Keratinocyte (primary cell): ENCODE measurements at regions not wholly inside any gene's neighbourhood (a gene's known extent, or its start where the extent isn't known, plus 50 kb on each side); places are given as distances from the start of the nearest gene placed in this dataset.
A peak's percentile ranks its signal among the peaks of the same experiment; 100 is the strongest.

Source experiments
- DNase-seq: peaks from one replicate; pipeline ENCODE4 v3.0.0-alpha.2; 2011; ENCODE audit warnings: low read depth, missing footprints, low spot score
- FAIRE-seq: peaks from 2 replicates; lab custom pipeline; 2011; peaks lifted over from hg19 to GRCh38; lab: Jason Lieb, UNC
- H2AFZ ChIP-seq: 2 replicates; pipeline ENCODE4 v1.6.0; 2012; ENCODE audit warnings: low read length, control low read depth, inconsistent platforms; ENCODE audit not compliant: control insufficient read depth
- H3K27ac ChIP-seq: 2 replicates; pipeline ENCODE4 v1.5.1; 2011; ENCODE audit warnings: low read length; ENCODE audit not compliant: control insufficient read depth, insufficient read depth
- H3K27me3 ChIP-seq: 3 replicates; pipeline ENCODE4 v1.6.0; 2011; ENCODE audit warnings: low read length; ENCODE audit not compliant: control insufficient read depth, insufficient read depth; ENCODE audit errors: extremely low read depth
- H3K36me3 ChIP-seq, 2 experiments: 2 replicates in 1 of 2; 3 replicates in 1 of 2; pipeline ENCODE4 v1.5.1; 2011; ENCODE audit warnings: low read length in 2 of 2, mild to moderate bottlenecking in 1 of 2; ENCODE audit not compliant: control insufficient read depth in 2 of 2, insufficient read depth in 2 of 2; ENCODE audit errors: extremely low read depth in 1 of 2
- H3K4me1 ChIP-seq: 3 replicates; pipeline ENCODE4 v1.5.1; 2011; ENCODE audit warnings: low read length; ENCODE audit not compliant: control insufficient read depth, insufficient read depth; ENCODE audit errors: extremely low read depth
- H3K4me2 ChIP-seq: 3 replicates; pipeline ENCODE4 v1.6.0; 2011; ENCODE audit warnings: low read depth, low read length; ENCODE audit not compliant: control insufficient read depth, insufficient read depth; ENCODE audit errors: extremely low read depth
- H3K4me3 ChIP-seq, 3 experiments: fragments of 200-600 bp in 1 of 3; sonication (generic) in 1 of 3; 2 replicates in 2 of 3; 3 replicates in 1 of 3; pipeline ENCODE4 v1.5.1; 2011 to 2016; ENCODE audit warnings: low read length in 3 of 3, mild to moderate bottlenecking in 3 of 3, control low read depth in 2 of 3, inconsistent platforms in 1 of 3, low read depth in 1 of 3, mixed read lengths in 1 of 3, mixed run types in 1 of 3, moderate library complexity in 1 of 3; ENCODE audit not compliant: control insufficient read depth in 2 of 3, insufficient read depth in 2 of 3; ENCODE audit errors: extremely low read depth in 1 of 3
- H3K79me2 ChIP-seq: 2 replicates; pipeline ENCODE4 v1.6.0; 2012; ENCODE audit warnings: low read length; ENCODE audit not compliant: control insufficient read depth, insufficient read depth
- H3K9ac ChIP-seq: 3 replicates; pipeline ENCODE4 v1.6.0; 2011; ENCODE audit warnings: low read length; ENCODE audit not compliant: control insufficient read depth, insufficient read depth; ENCODE audit errors: extremely low read depth
- H3K9me1 ChIP-seq: 3 replicates; pipeline ENCODE4 v1.6.0; 2011; ENCODE audit warnings: low read length; ENCODE audit not compliant: control insufficient read depth, insufficient read depth; ENCODE audit errors: extremely low read depth
- H3K9me3 ChIP-seq: 2 replicates; pipeline ENCODE4 v1.5.1; 2012; ENCODE audit warnings: low read depth, low read length; ENCODE audit not compliant: control insufficient read depth
- H4K20me1 ChIP-seq: 3 replicates; pipeline ENCODE4 v1.6.0; 2011; ENCODE audit warnings: low read length; ENCODE audit not compliant: control insufficient read depth, insufficient read depth; ENCODE audit errors: extremely low read depth
- EZH2 ChIP-seq: IDR thresholded peaks from one replicate; pipeline ENCODE4 v1.6.1; 2012; ENCODE audit warnings: inconsistent platforms, mild to moderate bottlenecking, low read length, moderate library complexity
- dilution Hi-C: fragments of 300-500 bp; cut with MboI; formaldehyde crosslinking; loops from one replicate; pipeline ENCODE4 v1.7.0; 2020; ENCODE audit warnings: low sequenced_read_pairs; ENCODE audit not compliant: extremely low pct_ligation_motif_present
- TF ChIP-seq, protein P1 (sequence below), 3 experiments: IDR thresholded peaks in 1 of 3; conservative IDR thresholded peaks in 1 of 3; optimal IDR thresholded peaks in 1 of 3; 2 replicates in 2 of 3; 3 replicates in 1 of 3; pipeline versions ENCODE3 to v1.5.1; 2011; ENCODE audit warnings: low read length in 3 of 3, mild to moderate bottlenecking in 3 of 3, moderate library complexity in 2 of 3, control low read depth in 1 of 3, inconsistent platforms in 1 of 3; ENCODE audit not compliant: insufficient read depth in 2 of 3; ENCODE audit errors: extremely low read depth in 1 of 3

DNA sequence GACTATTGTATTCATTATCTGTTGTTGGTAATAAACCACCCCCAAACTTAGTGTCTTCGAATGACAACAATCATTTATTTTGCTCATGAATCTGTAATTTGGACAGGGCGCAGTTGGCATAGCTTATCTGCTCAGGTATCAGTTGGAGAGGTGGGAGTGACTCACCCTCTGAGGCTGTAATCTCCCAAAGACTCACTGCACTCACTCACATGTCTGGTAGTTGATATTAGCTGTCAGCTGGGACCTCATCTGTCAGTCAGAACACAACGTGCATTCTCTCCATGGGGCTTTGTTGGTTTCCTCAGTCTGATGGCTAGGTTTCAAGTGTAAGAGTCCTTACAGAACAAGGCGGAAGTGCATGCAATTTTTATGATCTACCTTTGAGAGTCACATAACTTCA is 183.5 kb upstream of the PRNP start:
- Histone ChIP-seq H3K9me1 (no peaks in the 10 kb centered on the region), H3K27ac (no peak overlapping the region), H3K4me3 (no peak overlapping the region), H3K27me3 (no peaks in the 10 kb centered on the region), H3K79me2 (no peaks in the 10 kb centered on the region), H3K9me3 (no peaks in the 10 kb centered on the region), H3K4me1 (peaks cover 7% of the 10 kb centered on the region), H3K4me2 (no peak overlapping the region), H4K20me1 (no peaks in the 10 kb centered on the region), H3K9ac (no peak overlapping the region), H3K36me3 (no peaks in the 10 kb centered on the region), H2AFZ (no peak overlapping the region)
- dilution Hi-C loops, result no loop called here
- TF ChIP-seq, protein P1, sequence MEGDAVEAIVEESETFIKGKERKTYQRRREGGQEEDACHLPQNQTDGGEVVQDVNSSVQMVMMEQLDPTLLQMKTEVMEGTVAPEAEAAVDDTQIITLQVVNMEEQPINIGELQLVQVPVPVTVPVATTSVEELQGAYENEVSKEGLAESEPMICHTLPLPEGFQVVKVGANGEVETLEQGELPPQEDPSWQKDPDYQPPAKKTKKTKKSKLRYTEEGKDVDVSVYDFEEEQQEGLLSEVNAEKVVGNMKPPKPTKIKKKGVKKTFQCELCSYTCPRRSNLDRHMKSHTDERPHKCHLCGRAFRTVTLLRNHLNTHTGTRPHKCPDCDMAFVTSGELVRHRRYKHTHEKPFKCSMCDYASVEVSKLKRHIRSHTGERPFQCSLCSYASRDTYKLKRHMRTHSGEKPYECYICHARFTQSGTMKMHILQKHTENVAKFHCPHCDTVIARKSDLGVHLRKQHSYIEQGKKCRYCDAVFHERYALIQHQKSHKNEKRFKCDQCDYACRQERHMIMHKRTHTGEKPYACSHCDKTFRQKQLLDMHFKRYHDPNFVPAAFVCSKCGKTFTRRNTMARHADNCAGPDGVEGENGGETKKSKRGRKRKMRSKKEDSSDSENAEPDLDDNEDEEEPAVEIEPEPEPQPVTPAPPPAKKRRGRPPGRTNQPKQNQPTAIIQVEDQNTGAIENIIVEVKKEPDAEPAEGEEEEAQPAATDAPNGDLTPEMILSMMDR (optimal IDR thresholded peaks at IDR 0.05 in 1 of 3, IDR thresholded peaks at IDR 0.05 in 1 of 3, conservative IDR thresholded peaks at IDR 0.05 in 1 of 3; ENCODE audit: extremely low read depth in 1 of 3, insufficient read depth in 2 of 3, low read length in 3 of 3), result no peak
- no peak for TF ChIP-seq EZH2
- FAIRE-seq (peak; percentile 5), DNase-seq (no peak)

DNA sequence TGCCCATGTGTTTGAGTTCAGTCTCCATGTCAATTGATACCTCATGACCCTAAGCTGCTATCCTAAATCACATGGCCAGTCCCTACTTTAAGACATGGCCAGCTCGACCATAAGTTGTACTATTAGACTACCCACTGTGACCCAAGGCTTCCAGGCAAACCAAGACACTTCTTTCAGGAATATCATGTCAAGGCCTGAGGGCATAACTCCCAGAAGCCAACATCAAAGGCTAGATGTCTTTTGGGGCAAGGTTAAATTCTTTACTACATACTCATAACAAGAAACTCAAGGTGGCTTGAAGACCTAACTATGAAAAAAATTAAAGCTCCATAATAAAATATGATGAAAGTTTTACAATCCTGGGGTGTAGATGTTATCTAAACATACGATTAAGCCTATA is 192.9 kb upstream of the PRNP start:
- dilution Hi-C loops, result no loop called here
- Histone ChIP-seq H3K4me2 (no peak overlapping the region), H3K36me3 (no peaks in the 10 kb centered on the region), H3K79me2 (no peaks in the 10 kb centered on the region), H3K4me1 (peaks cover 16% of the 10 kb centered on the region), H3K9ac (no peak overlapping the region), H4K20me1 (no peaks in the 10 kb centered on the region), H3K27me3 (no peaks in the 10 kb centered on the region), H3K27ac (no peak overlapping the region), H3K9me1 (no peaks in the 10 kb centered on the region), H3K4me3 (no peak overlapping the region), H2AFZ (no peak overlapping the region), H3K9me3 (no peaks in the 10 kb centered on the region)
- FAIRE-seq (peak; percentile 73), DNase-seq (no peak)
- TF ChIP-seq, protein P1 (optimal IDR thresholded peaks at IDR 0.05 in 1 of 3, IDR thresholded peaks at IDR 0.05 in 1 of 3, conservative IDR thresholded peaks at IDR 0.05 in 1 of 3; ENCODE audit: extremely low read depth in 1 of 3, insufficient read depth in 2 of 3, low read length in 3 of 3), result no peak
- TF ChIP-seq EZH2, result no peak
